Endothelial cell of umbilical vein (primary cell): ENCODE measurements at regions not wholly inside any gene's neighbourhood (a gene's known extent, or its start where the extent isn't known, plus 50 kb on each side); places are given as distances from the start of the nearest gene placed in this dataset.

ENCODE experiments used
- BruUV-seq: library from RNA; stranded (reverse); fragments of 400-500 nt; replicated peaks from 2 replicates; lab custom pipeline; 2021; lab: Mats Ljungman, UMichigan
- CTCF ChIA-PET: fragments of 300-600, 350-600 bp; sonication (Branson Sonifier 250); formaldehyde crosslinking; loops from one replicate; lab custom pipeline; 2021; ENCODE audit warnings: antibody characterized with exemption, inconsistent platforms; lab: Charles Lee
- POLR2A ChIA-PET: fragments of 300-600, 350-600 bp; sonication (Branson Sonifier 250); formaldehyde crosslinking; loops from one replicate; lab custom pipeline; 2021; ENCODE audit warnings: antibody characterized with exemption, inconsistent platforms; lab: Charles Lee
- DNase-seq: peaks from one replicate; pipeline ENCODE4 v3.0.0-alpha.2; 2011; ENCODE audit warnings: low read depth, low spot score
- FAIRE-seq: peaks from 2 replicates; lab custom pipeline; 2011; peaks lifted over from hg19 to GRCh38; lab: Jason Lieb, UNC
- H2AFZ ChIP-seq: 2 replicates; pipeline ENCODE4 v1.6.0; 2012; ENCODE audit warnings: low read depth, low read length, control low read depth, inconsistent platforms
- H3K27ac ChIP-seq: 2 replicates; pipeline ENCODE4 v1.5.1; 2011; ENCODE audit warnings: low read depth, mild to moderate bottlenecking, control low read depth, low read length, moderate library complexity; ENCODE audit not compliant: insufficient read depth
- H3K27me3 ChIP-seq, 2 experiments: 2 replicates each; pipeline versions ENCODE4 v1.6.0 to v1.6.1; 2011; ENCODE audit warnings: low read length in 2 of 2, mixed read lengths in 1 of 2; ENCODE audit not compliant: control insufficient read depth in 2 of 2, insufficient read depth in 2 of 2
- H3K36me3 ChIP-seq, 2 experiments: 2 replicates in 1 of 2; 3 replicates in 1 of 2; pipeline ENCODE4 v1.5.1; 2011; ENCODE audit warnings: low read length in 2 of 2, mild to moderate bottlenecking in 1 of 2, moderate library complexity in 1 of 2; ENCODE audit not compliant: control insufficient read depth in 2 of 2, insufficient read depth in 2 of 2; ENCODE audit errors: extremely low read depth in 1 of 2
- H3K4me1 ChIP-seq: 3 replicates; pipeline ENCODE4 v1.5.1; 2011; ENCODE audit warnings: mild to moderate bottlenecking, low read length; ENCODE audit not compliant: control insufficient read depth, insufficient read depth; ENCODE audit errors: extremely low read depth
- H3K4me2 ChIP-seq: 2 replicates; pipeline ENCODE4 v1.6.1; 2011; ENCODE audit warnings: low read length, control low read depth, mixed read lengths; ENCODE audit not compliant: insufficient read depth
- H3K4me3 ChIP-seq, 3 experiments: fragments of 200-600 bp in 1 of 3; sonication (generic), shearing (Covaris generic) in 1 of 3; replicated peaks in 1 of 3; 2 replicates each; pipeline ENCODE4 v1.5.1; 2011 to 2016; ENCODE audit warnings: control low read depth in 3 of 3, low read length in 3 of 3, mild to moderate bottlenecking in 2 of 3, inconsistent platforms in 1 of 3, low read depth in 1 of 3, moderate library complexity in 1 of 3; ENCODE audit not compliant: insufficient read depth in 1 of 3
- H3K79me2 ChIP-seq: 2 replicates; pipeline ENCODE4 v1.6.0; 2012; ENCODE audit warnings: low read length, inconsistent platforms; ENCODE audit not compliant: control insufficient read depth, insufficient read depth
- H3K9ac ChIP-seq: replicated peaks from 2 replicates; pipeline ENCODE3; 2011; ENCODE audit warnings: low read length, control low read depth; ENCODE audit not compliant: insufficient read depth; ENCODE audit errors: extremely low read depth
- H3K9me1 ChIP-seq: replicated peaks from 3 replicates; pipeline ENCODE4 v1.6.0; 2011; ENCODE audit warnings: mild to moderate bottlenecking, low read length; ENCODE audit not compliant: control insufficient read depth, insufficient read depth; ENCODE audit errors: extremely low read depth
- H3K9me3 ChIP-seq: replicated peaks from 2 replicates; pipeline ENCODE4 v1.5.1; 2012; ENCODE audit warnings: low read length, inconsistent platforms; ENCODE audit not compliant: control insufficient read depth, insufficient read depth
- H4K20me1 ChIP-seq: replicated peaks from 2 replicates; pipeline ENCODE3; 2011; ENCODE audit warnings: mild to moderate bottlenecking, low read length; ENCODE audit not compliant: control insufficient read depth, insufficient read depth; ENCODE audit errors: extremely low read depth
- EZH2 ChIP-seq: IDR thresholded peaks from 2 replicates; pipeline ENCODE4 v1.6.1; 2012; ENCODE audit warnings: borderline replicate concordance, low read depth, mild to moderate bottlenecking, moderate library complexity, low read length, inconsistent platforms; ENCODE audit not compliant: severe bottlenecking
- FOS ChIP-seq: IDR thresholded peaks from 2 replicates; pipeline ENCODE4 v1.6.1; 2011; ENCODE audit warnings: mild to moderate bottlenecking, low read length, moderate library complexity, borderline replicate concordance; ENCODE audit not compliant: insufficient read depth
- GATA2 ChIP-seq: IDR thresholded peaks from 2 replicates; pipeline ENCODE4 v1.7.0; 2011; ENCODE audit warnings: low read depth, mild to moderate bottlenecking, moderate library complexity, mixed read lengths, low read length; ENCODE audit not compliant: insufficient read length, insufficient read depth
- JUN ChIP-seq: IDR thresholded peaks from 2 replicates; pipeline ENCODE4 v1.6.1; 2011; ENCODE audit warnings: borderline replicate concordance, low read depth; ENCODE audit not compliant: insufficient read length, insufficient read depth
- MYC ChIP-seq: IDR thresholded peaks from one replicate; pipeline ENCODE4 v1.6.1; 2011; ENCODE audit warnings: mild to moderate bottlenecking, low read depth, low read length
- POLR2A ChIP-seq: IDR thresholded peaks from 2 replicates; pipeline ENCODE4 v1.6.1; 2012; ENCODE audit warnings: low read depth, mild to moderate bottlenecking, control low read depth, low read length
- POLR2AphosphoS5 ChIP-seq: IDR thresholded peaks from 2 replicates; pipeline ENCODE4 v1.6.1; 2012; ENCODE audit warnings: low read depth, mild to moderate bottlenecking, control low read depth, low read length, moderate library complexity; ENCODE audit not compliant: insufficient read depth
- dilution Hi-C: fragments of 300-500 bp; cut with MboI; formaldehyde crosslinking; loops from one replicate; pipeline ENCODE4 v1.15.0; 2019; ENCODE audit warnings: low sequenced_read_pairs; ENCODE audit not compliant: extremely low pct_ligation_motif_present
- intact Hi-C: fragments of 100-400 bp; cut with micrococcal nuclease; formaldehyde crosslinking; loops from one replicate; pipeline ENCODE4 v1.10.0; 2022
- TF ChIP-seq, protein P1 (sequence below), 2 donors: IDR thresholded peaks; 1 replicate in 1 of 2; 2 replicates in 1 of 2; pipeline ENCODE4 v1.5.1; 2011; ENCODE audit warnings: low read length in 2 of 2, mild to moderate bottlenecking in 2 of 2, moderate library complexity in 2 of 2, control low read depth in 1 of 2, inconsistent platforms in 1 of 2, low read depth in 1 of 2; ENCODE audit not compliant: insufficient read depth in 1 of 2; ENCODE audit errors: extremely low read depth in 1 of 2
- TF ChIP-seq, protein P2 (sequence below): IDR thresholded peaks from 2 replicates; pipeline ENCODE4 v1.6.1; 2011; ENCODE audit not compliant: insufficient read depth, insufficient read length

DNA sequence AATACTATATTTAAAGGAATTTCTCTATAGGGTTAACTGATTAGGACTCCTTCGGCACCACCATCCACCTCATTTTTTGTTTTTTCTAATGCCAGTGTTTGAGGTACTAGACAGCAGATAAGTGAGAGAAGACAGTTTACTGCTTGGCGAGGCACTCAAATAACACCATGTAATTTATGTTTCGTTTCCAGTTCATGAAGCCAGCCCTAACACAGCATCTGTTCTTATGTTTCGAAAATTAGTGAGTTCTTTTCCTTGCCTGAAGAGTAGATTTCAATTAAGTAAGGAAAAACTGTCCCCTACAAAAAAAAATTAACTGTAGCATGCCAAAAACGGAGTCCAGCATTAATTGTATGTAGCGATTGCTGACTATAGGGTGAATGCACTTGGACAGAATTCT lies 409.1 kb downstream of the TBC1D4 start:
- Histone ChIP-seq H3K27ac (no peak overlapping the region), H3K9me1 (no peaks in the 10 kb centered on the region), H3K27me3 (no peaks in the 10 kb centered on the region), H3K79me2 (no peaks in the 10 kb centered on the region), H4K20me1 (no peaks in the 10 kb centered on the region), H3K9ac (no peak overlapping the region), H3K36me3 (no peaks in the 10 kb centered on the region), H3K9me3 (no peaks in the 10 kb centered on the region), H3K4me3 (no peak overlapping the region), H3K4me2 (no peak overlapping the region), H2AFZ (no peak overlapping the region), H3K4me1 (no peaks in the 10 kb centered on the region)
- dilution Hi-C loops: no loop called here
- TF ChIP-seq JUN (no peak), EZH2 (no peak), FOS (no peak), MYC (no peak), POLR2A (no peak), GATA2 (no peak), POLR2AphosphoS5 (no peak)
- TF ChIP-seq, protein P1, sequence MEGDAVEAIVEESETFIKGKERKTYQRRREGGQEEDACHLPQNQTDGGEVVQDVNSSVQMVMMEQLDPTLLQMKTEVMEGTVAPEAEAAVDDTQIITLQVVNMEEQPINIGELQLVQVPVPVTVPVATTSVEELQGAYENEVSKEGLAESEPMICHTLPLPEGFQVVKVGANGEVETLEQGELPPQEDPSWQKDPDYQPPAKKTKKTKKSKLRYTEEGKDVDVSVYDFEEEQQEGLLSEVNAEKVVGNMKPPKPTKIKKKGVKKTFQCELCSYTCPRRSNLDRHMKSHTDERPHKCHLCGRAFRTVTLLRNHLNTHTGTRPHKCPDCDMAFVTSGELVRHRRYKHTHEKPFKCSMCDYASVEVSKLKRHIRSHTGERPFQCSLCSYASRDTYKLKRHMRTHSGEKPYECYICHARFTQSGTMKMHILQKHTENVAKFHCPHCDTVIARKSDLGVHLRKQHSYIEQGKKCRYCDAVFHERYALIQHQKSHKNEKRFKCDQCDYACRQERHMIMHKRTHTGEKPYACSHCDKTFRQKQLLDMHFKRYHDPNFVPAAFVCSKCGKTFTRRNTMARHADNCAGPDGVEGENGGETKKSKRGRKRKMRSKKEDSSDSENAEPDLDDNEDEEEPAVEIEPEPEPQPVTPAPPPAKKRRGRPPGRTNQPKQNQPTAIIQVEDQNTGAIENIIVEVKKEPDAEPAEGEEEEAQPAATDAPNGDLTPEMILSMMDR (IDR thresholded peaks at IDR 0.05; ENCODE audit: extremely low read depth in 1 of 2, insufficient read depth in 1 of 2, low read depth in 1 of 2, low read length in 2 of 2): no peak
- TF ChIP-seq, protein P2, sequence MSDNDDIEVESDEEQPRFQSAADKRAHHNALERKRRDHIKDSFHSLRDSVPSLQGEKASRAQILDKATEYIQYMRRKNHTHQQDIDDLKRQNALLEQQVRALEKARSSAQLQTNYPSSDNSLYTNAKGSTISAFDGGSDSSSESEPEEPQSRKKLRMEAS: no peak
- BruUV-seq: no TSS peak
- ChIA-PET CTCF (no interaction called here), POLR2A (no interaction called here)
- FAIRE-seq (no peak), DNase-seq (no peak)
- intact Hi-C loops: no loop called here
